NAMALWA (cell line): ENCODE measurements at regions not wholly inside any gene's neighbourhood (a gene's known extent, or its start where the extent isn't known, plus 50 kb on each side); places are given as distances from the start of the nearest gene placed in this dataset.
"Not testable (repeated sequence)": the region's sequence is repeated elsewhere in the genome, so short reads cannot be mapped to it uniquely, and the experiment has no call there.

Source experiments
- DNase-seq: peaks from one replicate; pipeline ENCODE4 v3.0.0-alpha.2; 2015; ENCODE audit warnings: low spot score

- no peak for DNase-seq
Observed at GRCh38 chr17:62322313-62322712, 58.0 kb upstream of the EFCAB3 start.

DNA sequence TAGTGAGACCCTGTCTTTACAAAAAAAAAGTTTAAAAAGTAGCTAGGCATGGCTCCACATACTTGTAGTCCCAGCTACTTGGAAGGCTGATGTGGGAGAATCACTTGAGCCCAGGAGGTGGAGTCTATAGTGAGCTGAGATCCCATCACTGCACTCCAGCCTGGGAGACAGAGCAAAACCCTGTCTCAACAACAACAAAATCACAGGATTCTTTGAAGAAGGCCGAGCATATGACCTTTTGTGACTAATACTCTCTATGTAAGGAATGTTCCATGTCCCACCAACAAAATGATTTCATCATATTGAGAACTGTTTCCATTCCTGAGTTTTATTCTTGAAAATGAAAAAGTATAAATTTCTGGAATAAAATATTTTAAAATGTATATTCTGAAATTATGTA, 58.9 kb upstream of the EFCAB3 start:
- no peak for DNase-seq

DNA sequence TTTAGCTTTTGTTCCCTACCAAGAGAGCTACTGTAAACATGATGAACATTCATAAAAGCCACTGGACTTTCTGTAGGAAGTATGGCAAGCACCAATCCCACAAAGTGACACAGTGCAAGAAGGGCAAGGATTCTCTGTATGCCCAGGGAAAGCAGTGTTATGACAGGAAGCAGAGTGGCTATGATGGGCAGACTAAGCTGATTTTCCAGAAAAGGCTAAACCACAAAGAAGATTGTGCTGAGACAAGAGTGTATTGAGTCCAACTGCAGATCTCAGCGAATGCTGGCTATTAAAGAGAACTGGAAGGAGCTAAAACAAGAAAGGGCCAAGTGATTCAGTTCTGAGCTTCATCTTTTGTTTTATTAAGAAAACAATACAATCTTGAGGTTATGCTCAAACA, 60.5 kb upstream of the EFCAB3 start:
- no peak for DNase-seq

DNA sequence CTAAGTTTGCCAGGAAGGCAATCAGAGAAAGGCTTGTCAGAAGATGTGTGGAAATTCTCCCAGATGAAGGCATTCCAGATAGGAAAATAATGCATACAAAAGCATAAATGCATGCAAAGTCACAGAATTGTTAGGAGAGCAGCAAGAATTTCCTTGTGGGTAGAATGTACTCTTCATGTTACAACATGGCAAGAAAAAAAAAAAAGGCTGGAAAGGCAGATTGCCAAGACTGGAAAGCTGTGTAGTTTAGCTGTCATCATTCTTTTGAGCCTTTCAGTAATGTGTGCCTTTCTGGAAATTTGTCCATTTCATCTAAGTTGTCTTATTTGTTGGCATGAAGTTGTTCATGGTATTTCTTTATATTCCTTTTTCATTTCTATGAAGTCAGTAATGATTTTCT, 71.0 kb upstream of the EFCAB3 start:
- no peak for DNase-seq

DNA sequence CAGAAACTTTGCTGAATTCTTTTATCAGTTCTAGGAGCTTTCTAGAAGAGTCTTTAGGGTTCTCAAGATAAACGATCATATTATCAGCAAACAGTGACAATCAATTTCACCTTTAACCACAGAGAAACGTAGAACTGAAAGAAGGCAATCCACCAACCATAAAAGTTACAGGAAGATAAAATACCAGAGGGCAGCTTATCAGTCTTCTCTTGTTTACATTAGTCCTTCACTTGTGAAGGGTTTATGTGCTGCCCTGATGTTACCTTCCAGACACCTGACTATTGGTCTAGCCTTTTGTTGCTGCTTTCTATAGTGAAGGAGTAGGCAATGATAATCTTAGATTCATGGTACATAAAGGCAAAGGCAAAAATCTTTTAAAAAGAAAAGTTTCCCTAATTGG, 73.2 kb upstream of the EFCAB3 start:
- no peak for DNase-seq

GRCh38 chr17:62303476-62303875, 76.9 kb upstream of the EFCAB3 start:
- no peak for DNase-seq

- no peak for DNase-seq
Observed at GRCh38 chr17:62300697-62301096, 79.7 kb upstream of the EFCAB3 start.

GRCh38 chr17:62275290-62275689, 105.1 kb upstream of the EFCAB3 start:
- DNase-seq, result not testable (repeated sequence)

DNA sequence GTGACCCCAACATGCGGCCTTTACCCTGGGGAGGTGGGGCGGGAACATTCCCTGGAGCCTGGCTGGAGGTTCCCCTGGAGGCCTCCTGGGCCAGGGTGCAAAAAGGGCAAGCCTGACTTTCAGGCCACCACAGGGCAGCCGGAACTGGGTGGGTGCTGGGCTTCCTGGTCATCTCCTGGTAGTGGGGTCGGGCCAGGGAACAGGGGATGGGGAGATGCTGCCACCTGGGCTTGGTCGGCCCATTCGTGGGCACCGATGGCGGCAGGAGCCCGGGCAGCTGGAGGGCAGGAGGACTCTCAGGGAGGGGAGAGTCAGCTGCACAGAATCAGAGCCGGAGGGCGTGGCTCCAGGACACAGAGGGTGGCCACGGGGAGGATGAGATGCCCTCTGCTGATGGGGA, 112.0 kb upstream of the EFCAB3 start:
- not testable (repeated sequence) for DNase-seq

- not testable (repeated sequence) for DNase-seq
Observed at GRCh38 chr17:62264974-62265373, 115.4 kb upstream of the EFCAB3 start.

DNA sequence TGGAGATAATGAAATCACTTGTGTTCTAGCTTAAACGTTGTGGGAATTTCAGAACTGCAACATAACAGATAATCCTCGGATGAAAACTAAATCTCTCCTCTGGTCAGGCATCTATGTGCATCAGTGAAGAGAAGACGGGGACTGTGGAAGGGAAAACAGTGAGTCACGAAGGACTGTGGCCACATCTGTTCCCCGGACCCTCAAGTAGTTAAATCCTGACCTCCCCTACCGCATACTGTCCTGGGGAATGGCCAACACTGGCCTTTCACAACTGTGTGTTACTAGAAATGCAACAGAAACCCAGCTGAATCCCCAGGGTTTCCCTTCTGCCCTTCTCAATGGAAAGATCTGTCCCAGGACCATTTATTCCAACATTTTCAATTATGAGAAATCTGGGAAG, 124.6 kb upstream of the EFCAB3 start:
- DNase-seq, result not testable (repeated sequence)

GRCh38 chr17:62242076-62242475, 138.3 kb upstream of the EFCAB3 start:
- DNase-seq, result not testable (repeated sequence)

DNA sequence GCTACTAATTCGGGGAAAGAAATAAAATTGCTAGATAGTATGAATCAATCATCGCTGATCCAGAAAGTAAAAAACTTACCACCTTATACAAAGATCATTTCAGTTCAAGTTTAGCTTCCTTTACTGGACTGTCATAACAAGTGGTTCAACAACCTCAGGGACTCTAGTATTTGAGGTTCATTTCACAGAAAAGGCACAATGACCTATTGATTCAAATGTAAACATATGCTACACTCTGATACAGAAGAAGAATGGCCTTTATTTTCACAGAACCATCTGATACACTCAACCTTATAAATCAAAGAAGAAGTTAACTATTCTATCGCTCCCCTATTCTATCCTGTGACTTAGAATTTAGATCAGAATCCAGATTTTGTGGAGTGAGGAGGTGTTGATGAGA, 140.8 kb upstream of the EFCAB3 start:
- not testable (repeated sequence) for DNase-seq

DNA sequence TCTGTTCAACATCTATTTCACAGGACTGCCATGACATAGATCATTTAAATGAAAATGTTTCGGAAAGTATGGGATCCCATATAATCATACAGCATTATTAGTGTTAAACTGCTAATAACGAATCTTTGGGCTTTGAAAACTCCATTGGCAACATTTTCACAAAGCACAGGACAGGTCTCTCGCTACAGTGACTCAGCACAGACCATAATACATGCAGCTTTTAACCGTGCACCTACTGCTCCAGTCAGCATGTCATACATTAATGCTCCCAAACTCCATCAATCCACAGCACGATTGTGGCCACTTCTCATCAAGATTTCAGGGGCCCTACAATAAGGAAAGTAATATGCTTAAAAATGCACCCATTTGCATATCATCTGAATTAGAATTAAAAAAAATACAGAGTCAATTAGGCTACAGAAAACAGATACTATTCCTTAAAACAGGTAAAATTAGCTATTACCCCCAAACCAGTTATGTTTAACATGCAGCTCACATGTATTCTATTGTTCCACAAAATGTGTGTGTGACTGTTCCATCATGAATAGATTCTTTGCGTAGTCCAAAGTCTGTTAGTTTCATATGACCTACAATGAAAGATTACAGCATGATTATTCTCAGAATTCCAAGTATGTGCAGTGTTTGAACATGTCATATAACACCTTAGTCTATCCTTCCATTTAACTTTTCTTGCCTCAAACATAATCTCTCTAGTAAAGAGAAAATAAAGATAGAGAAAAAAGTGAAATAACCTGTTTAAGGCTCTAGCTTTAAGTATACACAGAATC, 141.6 kb upstream of the EFCAB3 start:
- not testable (repeated sequence) for DNase-seq

DNA sequence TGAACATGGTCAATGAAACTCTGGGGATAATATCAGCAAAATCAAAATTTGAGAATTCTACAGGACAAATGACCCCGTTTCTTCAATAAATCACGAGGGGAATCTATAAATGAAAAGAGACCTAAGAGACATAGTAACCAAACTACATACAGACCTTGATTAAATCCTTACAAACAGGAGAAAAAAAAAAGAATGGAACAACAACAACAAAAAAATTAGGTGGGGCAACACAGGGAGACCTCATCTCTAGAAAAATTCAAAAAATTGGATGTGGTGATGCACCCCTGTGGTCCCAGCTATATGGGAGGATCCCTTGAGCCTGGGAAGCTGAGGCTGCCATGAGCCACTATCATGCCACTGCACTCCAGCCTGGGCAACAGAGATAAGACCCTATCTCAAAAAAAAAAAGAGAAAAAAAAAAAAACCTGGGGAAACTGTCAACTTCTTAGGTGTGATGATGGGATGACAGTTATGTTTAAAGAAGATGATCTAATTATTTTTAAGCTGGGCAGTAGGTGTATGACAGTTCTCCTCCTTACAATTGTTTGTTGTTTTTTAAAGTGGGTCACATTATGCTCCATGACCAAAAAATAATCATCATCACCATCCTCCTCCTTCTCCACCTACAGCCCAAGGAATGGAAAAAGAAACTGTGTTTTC, 146.4 kb upstream of the EFCAB3 start:
- not testable (repeated sequence) for DNase-seq

DNA sequence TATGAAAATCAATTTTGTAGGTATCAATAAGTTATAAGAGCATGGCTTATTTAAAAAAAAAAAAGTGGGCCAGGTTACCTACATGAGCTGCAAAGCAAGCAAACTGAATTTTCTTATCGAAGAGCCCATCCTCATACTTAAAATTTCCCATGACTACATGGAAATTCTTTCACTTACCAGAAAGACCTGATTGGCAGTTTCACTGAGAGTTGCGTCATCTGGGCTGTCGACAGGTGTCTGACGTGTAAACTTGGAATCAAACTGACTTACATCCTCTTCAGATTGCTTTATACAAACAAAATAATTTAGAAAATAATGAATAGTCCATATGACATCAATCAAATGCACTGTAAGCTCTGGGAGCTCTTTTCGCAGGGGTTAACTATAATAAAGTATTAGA, 149.1 kb upstream of the EFCAB3 start:
- DNase-seq, result not testable (repeated sequence)

GRCh38 chr17:62226610-62227240, 153.6 kb upstream of the EFCAB3 start:
- peak; percentile 29 for DNase-seq

DNA sequence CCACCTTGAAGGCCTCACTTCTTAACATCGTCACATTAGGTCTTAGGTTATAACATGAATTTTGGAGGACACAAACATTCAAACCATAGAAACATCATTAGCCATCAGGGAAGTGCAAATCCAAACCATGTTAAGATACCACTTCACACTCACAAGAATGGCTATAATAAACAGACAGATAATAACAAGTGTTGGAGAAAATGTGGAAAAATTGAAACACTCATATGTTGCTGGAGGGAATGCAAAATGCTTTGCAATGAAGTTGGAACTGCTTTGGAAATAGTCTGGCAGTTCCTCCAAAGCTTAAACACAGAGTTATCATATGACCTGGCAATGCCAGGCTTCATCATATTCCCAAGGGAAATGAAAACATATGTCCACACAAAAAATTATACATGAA, 156.8 kb upstream of the EFCAB3 start:
- not testable (repeated sequence) for DNase-seq

DNA sequence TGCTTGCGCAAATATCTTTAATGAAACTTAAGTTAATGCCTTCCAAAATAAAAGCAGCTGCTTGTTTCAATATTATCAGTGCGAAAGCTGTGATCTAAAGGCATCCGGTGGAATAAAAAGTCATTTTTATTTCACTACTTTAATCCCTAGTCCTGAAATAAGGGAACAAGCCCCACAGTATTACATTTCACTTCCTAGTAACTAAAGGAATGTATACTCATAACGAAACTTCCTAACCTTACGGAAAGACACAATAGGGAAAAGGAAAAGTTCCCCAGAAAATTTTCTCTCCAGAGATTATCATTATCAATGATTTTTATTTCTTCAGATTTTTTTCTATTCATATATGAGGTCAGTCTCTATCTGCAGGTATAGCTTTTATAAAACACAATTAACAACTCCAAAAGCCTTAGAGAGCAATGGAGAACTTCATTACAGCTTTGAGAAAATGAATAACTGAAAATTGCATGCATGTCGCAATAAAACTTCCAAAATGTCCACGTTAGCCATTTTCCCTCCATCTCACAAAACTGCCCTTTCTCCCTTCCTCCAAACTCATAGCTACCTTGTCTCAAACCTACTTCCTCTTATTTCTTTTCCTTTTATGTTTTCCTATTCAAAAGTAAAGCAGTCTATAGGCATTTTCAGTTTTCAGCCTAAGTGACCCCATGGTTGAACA, 154.3 kb upstream of the MED13 start:
- DNase-seq, result no peak

- DNase-seq, result no peak
Observed at GRCh38 chr17:62216847-62217246, 151.8 kb upstream of the MED13 start.

DNA sequence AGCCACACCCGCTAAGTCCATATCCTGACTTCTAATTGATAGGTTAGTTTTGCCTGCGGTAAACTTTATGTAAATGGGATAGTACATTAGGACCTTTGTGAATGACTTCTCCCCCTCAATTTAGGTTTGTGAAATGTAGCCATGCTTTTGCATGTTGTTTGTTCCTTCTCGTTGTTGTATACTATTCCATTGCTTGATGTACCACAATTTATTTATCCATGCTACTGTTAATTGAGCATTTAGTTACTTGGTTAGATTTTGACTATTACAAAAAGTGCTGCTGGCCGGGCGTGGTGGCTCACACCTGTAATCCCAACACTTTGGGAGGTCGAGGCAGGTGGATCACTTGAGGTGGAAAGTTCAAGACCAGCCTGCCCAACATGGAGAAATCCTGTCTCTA, 150.8 kb upstream of the MED13 start:
- not testable (repeated sequence) for DNase-seq

DNA sequence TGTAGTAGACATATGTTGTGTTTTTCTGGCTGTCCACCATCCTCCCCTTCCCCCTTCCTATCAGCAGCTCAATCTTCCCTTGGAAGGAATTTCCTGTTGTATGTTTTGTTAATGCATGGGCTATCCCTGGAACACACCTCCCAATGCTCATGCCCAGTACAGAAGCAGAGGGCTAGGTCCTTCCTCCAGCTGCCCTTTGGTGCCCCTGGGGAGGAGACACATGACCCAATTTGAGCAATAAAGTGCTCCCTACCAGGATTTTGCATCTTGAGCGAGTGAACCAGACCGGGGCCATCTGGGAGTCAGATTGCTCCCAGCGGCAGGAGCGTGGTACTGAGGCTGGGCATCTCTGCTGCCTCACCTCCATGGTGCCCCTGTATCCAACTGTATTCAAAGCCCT, 141.5 kb upstream of the MED13 start:
- no peak for DNase-seq

- not testable (repeated sequence) for DNase-seq
Observed at GRCh38 chr17:62197156-62197555, 132.1 kb upstream of the MED13 start.
